Mesothelial cell of epicardium (in vitro differentiated cells): ENCODE measurements at regions not wholly inside any gene's neighbourhood (a gene's known extent, or its start where the extent isn't known, plus 50 kb on each side); places are given as distances from the start of the nearest gene placed in this dataset.
A peak's percentile ranks its signal among the peaks of the same experiment; 100 is the strongest.

Experiments used
- DNase-seq, 2 experiments: peaks; one replicate each; pipeline ENCODE4 v3.0.0; 2021; ENCODE audit warnings: low spot score in 2 of 2; ENCODE audit not compliant: unreplicated experiment in 2 of 2
- H3K27ac Mint-ChIP-seq: 2 replicates; pipeline ENCODE4 v1.8.0; 2021; ENCODE audit warnings: mixed read lengths
- H3K27me3 Mint-ChIP-seq: 2 replicates; pipeline ENCODE4 v1.8.0; 2021; ENCODE audit warnings: low read depth, mixed read lengths
- H3K36me3 Mint-ChIP-seq: 2 replicates; pipeline ENCODE4 v1.8.0; 2021; ENCODE audit warnings: mixed read lengths
- H3K4me1 Mint-ChIP-seq: 2 replicates; pipeline ENCODE4 v1.8.0; 2021; ENCODE audit warnings: mixed read lengths
- H3K4me3 Mint-ChIP-seq: 2 replicates; pipeline ENCODE4 v1.8.0; 2021; ENCODE audit warnings: mild to moderate bottlenecking, moderate library complexity, mixed read lengths
- H3K9me3 Mint-ChIP-seq: 2 replicates; pipeline ENCODE4 v1.8.0; 2021; ENCODE audit warnings: mixed read lengths
- TF ChIP-seq, protein P1 (sequence below): fragments of 200-600 bp; sonication (generic); IDR thresholded peaks from one replicate; pipeline ENCODE4 v1.5.0; 2021; ENCODE audit warnings: antibody characterized with exemption; ENCODE audit not compliant: unreplicated experiment

DNA sequence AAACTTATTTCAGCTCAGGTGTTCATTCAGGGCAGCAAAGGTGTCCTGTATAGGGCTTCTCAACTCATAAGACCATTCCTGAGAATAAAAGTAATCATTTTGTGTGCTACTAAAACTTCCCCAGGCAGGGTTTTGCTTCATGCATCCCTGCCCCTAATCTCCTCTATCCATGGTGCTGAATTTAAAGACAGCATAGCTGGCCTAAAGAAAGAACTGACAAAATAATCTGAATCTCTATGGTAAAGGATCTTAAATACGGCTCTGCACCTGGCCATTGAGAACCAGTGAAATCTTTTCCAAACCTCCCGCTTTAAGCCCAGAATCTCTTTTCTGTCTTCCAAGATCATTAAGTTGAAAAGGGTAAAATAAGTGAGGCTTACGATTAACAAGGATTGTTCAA, 292.1 kb upstream of the KLHL29 start:
- TF ChIP-seq, protein P1, sequence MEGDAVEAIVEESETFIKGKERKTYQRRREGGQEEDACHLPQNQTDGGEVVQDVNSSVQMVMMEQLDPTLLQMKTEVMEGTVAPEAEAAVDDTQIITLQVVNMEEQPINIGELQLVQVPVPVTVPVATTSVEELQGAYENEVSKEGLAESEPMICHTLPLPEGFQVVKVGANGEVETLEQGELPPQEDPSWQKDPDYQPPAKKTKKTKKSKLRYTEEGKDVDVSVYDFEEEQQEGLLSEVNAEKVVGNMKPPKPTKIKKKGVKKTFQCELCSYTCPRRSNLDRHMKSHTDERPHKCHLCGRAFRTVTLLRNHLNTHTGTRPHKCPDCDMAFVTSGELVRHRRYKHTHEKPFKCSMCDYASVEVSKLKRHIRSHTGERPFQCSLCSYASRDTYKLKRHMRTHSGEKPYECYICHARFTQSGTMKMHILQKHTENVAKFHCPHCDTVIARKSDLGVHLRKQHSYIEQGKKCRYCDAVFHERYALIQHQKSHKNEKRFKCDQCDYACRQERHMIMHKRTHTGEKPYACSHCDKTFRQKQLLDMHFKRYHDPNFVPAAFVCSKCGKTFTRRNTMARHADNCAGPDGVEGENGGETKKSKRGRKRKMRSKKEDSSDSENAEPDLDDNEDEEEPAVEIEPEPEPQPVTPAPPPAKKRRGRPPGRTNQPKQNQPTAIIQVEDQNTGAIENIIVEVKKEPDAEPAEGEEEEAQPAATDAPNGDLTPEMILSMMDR, result no peak
- no peak for DNase-seq
- H3K4me1 Mint-ChIP-seq, result no peaks in the 10 kb centered on the region
- no peaks in the 10 kb centered on the region for H3K36me3 Mint-ChIP-seq
- peaks cover 14% of the 10 kb centered on the region for H3K9me3 Mint-ChIP-seq
- H3K27me3 Mint-ChIP-seq, result peaks cover 24% of the 10 kb centered on the region
- no peak overlapping the region for H3K27ac Mint-ChIP-seq
- no peak overlapping the region for H3K4me3 Mint-ChIP-seq

DNA sequence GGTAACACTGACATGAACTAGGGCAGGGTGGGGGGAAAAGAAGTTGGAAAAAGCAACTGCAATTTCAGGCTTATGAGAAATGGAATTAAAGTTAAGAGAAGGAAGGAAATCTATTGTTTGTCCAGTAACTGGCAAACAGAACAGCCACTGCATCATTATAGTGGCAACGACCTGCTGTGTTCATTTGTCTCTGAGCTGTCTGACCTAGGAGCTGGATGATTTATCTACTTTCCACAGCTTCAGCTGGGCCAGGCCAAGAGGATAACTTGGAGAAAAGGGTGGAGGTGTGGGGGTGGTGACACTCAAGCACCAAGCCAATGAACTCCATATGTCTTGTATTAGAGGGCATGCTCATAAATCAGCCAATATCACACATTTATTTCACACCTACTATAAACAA, 291.5 kb upstream of the KLHL29 start:
- H3K9me3 Mint-ChIP-seq, result peaks cover 12% of the 10 kb centered on the region
- no peaks in the 10 kb centered on the region for H3K4me1 Mint-ChIP-seq
- TF ChIP-seq, protein P1, result no peak
- DNase-seq, result no peak
- peaks cover 26% of the 10 kb centered on the region for H3K27me3 Mint-ChIP-seq
- no peak overlapping the region for H3K27ac Mint-ChIP-seq
- H3K36me3 Mint-ChIP-seq, result no peaks in the 10 kb centered on the region
- no peak overlapping the region for H3K4me3 Mint-ChIP-seq

GRCh38 chr2:23096906-23097602, 287.9 kb upstream of the KLHL29 start:
- H3K4me3 Mint-ChIP-seq, result no peak overlapping the region
- peaks cover 8% of the 10 kb centered on the region for H3K9me3 Mint-ChIP-seq
- TF ChIP-seq, protein P1, result no peak
- no peaks in the 10 kb centered on the region for H3K36me3 Mint-ChIP-seq
- DNase-seq, result no peak
- H3K27me3 Mint-ChIP-seq, result peaks cover 28% of the 10 kb centered on the region
- H3K4me1 Mint-ChIP-seq, result no peaks in the 10 kb centered on the region
- H3K27ac Mint-ChIP-seq, result no peak overlapping the region

DNA sequence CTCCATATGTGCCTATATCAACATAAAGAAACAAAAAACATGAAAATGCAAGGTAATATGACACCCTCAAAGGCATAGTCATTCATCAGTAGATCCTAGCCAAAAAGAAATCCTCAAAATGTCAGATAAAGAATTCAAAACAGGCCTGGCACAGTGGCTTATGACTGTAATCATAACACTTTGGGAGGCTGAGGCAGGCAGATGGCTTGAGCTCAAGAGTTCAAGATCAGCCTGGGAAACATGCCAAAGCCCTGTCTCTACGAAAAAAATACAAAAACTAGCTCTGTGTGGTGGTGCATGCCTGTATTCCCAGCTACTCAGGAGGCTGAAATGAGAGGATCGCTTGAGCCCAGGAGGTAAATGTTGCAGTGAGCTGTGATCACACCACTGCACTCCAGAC, 284.6 kb upstream of the KLHL29 start:
- TF ChIP-seq, protein P1, result no peak
- H3K27ac Mint-ChIP-seq, result no peak overlapping the region
- DNase-seq, result no peak
- H3K9me3 Mint-ChIP-seq, result peaks cover 8% of the 10 kb centered on the region
- H3K27me3 Mint-ChIP-seq, result peaks cover 23% of the 10 kb centered on the region
- no peak overlapping the region for H3K4me3 Mint-ChIP-seq
- H3K36me3 Mint-ChIP-seq, result no peaks in the 10 kb centered on the region
- peaks cover 1% of the 10 kb centered on the region for H3K4me1 Mint-ChIP-seq

DNA sequence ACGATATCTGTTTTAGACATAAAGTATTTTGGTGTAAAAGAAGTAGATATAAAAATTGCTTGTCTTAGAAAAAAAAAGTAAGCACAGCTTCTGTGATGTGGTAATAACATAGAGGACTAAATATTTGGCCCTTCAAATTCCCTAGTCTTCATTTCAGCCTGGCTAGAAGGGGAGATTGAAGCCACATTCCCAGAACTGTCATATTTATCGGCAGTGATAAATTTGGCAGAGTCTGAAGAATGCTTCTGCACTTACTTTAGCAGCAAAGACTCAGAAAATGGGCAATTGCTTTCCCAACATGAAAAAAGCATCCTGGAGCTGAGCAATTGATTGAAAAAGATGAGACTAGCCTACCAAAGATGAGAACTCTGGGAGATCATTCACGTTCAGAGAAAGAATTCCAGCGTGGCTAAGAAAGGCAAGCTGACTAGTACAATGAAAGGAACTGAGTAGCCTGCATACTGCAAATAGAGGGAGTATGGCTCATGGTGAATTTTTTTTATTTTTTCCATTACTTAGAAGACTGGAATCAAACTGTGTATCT, 278.7 kb upstream of the KLHL29 start:
- Mint-ChIP-seq H3K4me3 (no peak overlapping the region), H3K27me3 (peaks cover 8% of the 10 kb centered on the region), H3K4me1 (peaks cover 26% of the 10 kb centered on the region), H3K9me3 (peaks cover 16% of the 10 kb centered on the region), H3K27ac (peak overlapping the region; percentile 31), H3K36me3 (no peaks in the 10 kb centered on the region)
- TF ChIP-seq, protein P1, result no peak
- no peak for DNase-seq
